HS-27A (cell line): ENCODE measurements at regions not wholly inside any gene's neighbourhood (a gene's known extent, or its start where the extent isn't known, plus 50 kb on each side); places are given as distances from the start of the nearest gene placed in this dataset.
"Not testable (repeated sequence)": the region's sequence is repeated elsewhere in the genome, so short reads cannot be mapped to it uniquely, and the experiment has no call there.

Experiments used
- DNase-seq: peaks from one replicate; pipeline ENCODE4 v3.0.0-alpha.2; 2012; ENCODE audit warnings: low read depth, missing footprints

DNA sequence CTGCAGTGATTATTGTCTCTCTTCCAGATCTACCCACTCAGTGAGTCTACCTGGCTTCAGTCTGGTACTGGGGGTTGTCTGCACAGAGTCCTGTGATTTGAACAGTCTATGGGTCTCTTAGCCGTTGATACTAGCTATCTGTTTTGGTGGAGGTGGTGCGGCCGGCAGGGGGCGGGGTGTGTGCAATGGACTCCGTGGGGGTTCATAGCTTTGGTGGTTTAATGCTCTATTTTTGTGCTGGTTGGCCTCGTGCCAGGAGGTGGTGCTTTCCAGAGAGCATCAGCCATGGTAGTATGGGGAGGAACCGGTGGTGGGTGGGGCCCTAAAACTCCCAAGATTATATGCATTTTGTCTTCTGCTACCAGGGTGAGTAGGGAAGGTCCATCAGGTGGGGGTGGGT is 1120.1 kb upstream of the FAM98A start:
- DNase-seq = no peak

DNA sequence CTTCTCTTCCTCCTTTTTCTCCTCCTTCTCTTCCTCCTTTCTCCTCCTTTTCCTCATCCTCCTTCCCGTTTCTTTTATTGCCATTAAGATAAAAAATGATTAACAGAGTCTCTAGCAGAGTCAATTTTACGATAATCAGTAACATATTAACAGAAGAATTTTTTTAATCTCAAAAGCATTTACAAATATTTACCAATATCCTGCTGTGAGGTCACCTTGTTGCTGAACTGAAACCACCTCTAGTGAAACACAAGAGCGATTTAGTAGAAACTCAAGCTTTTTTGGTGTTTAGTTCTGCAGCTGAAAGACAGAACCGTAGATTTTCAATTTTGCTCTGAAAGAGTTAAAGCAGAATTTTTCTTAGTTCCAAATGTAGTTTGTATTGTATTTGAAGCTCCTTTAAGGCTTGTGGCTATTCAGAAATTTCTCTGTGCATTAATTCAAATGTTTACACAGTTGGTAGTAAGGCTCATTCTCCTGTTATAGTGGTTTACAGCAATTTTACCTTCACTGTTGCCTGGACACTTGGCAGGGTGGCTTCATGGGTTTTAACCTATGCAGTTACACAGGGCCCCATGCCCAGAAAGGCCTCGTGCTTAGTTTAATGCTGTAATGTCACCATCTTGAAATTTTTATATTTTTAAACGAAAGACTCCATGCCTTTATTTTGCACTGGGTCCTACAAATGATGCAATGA is 1106.6 kb upstream of the FAM98A start:
- no peak for DNase-seq

DNA sequence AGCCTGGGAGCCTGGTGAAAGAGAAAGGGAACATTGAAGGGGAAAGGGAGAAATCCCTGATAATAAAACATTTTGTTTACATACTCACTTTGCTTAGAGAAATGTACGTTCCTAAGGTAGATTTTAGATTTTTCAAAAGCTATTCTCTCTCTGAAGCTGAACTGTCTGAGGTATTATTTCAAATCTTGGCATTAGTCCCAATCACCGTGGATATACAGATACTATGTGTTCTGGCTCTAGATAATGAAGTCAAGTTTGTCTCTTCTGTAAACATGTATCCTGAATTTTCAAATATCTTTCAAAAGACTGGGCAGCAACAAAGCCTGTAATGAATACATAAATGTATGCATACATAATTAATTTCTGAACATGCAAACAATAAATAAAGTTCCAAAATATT is 1104.2 kb upstream of the FAM98A start:
- no peak for DNase-seq

DNA sequence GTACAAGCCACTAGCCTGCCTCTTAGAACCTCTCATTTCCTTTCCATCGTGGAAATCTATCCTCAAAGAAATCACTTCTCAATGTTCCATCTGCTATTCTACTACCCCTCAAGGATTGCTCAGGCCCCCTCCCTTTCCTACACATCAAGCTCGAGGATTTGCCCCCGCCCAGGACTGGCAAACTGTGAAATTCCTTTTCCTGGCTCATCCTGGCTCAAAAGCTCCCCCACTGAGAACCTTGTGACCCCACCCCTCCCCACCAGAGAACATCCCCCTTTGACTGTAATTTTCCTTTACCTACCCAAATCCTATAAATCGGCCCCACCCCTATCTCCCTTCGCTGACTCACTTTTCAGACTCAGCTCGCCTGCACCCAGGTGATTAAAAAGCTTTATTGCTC is 1103.3 kb upstream of the FAM98A start:
- not testable (repeated sequence) for DNase-seq

GRCh38 chr2:34677591-34677990 is 1078.5 kb upstream of the FAM98A start:
- not testable (repeated sequence) for DNase-seq

- DNase-seq = not testable (repeated sequence)
Measured at GRCh38 chr2:34677119-34677531, 1078.0 kb upstream of the FAM98A start.

DNA sequence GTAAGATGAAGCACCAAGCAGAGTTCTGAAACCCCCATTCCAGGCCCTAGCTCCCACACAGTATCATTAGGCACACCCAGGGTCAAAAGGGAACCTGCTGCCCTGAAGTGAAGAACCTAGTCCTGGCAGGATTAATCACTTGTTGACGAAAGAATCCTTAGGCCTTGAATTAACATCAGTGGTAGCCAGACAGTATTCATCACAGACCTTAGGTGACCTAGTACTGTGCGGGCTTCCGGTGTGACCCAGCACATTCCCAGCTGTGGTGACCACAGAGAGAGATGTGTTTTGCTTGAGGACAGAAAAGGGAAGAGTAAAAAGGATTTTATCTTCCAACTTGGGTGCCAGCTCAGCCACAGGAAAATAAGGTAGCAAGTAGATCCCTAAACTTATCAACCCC is 1071.4 kb upstream of the FAM98A start:
- no peak for DNase-seq

DNA sequence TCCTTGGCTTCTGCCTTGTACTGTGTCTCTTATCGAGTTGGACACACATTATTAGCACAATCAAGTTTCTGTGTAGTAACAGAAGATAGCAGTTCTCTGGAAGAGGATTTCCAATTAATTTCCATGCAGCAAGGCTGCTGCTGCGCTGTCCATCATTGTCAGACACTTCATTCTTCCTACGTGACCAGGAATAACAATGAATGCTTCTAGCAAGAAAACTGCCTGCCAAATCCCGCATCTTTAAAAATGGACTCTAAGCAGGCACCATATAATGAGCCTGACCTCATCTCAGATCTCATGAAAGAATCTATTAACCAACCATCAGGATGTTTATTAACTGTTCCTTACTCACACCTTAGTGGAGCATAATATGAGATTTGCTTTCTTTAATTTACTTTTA is 1067.7 kb upstream of the FAM98A start:
- no peak for DNase-seq

GRCh38 chr2:34664266-34664665 is 1065.2 kb upstream of the FAM98A start:
- no peak for DNase-seq

GRCh38 chr2:34663314-34663713 is 1064.2 kb upstream of the FAM98A start:
- no peak for DNase-seq

- DNase-seq = no peak
Measured at GRCh38 chr2:34660741-34661140, 1061.6 kb upstream of the FAM98A start.

- no peak for DNase-seq
Measured at GRCh38 chr2:34656632-34657031, 1057.5 kb upstream of the FAM98A start.

- DNase-seq = no peak
Measured at GRCh38 chr2:34652636-34653035, 1053.5 kb upstream of the FAM98A start.

DNA sequence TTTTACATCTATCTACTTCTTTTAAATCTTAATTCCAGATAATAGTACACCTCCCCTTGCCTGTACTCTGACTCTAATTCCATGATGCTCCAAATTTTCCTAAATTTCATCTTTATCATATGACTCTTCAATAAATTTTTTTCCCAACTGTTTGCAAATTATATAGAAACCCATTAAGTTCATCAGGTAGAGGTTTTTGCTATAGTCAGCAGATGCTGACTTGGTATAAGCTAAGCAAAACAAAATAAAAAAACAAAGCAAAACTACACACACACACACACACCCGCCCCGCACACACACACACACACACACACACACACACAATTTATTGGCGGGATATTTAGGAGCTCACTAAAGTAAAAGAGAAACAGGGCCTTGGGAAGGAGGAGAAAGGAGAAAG is 1047.8 kb upstream of the FAM98A start:
- DNase-seq = no peak

GRCh38 chr2:34632327-34632726 is 1033.2 kb upstream of the FAM98A start:
- no peak for DNase-seq

- DNase-seq = no peak
Measured at GRCh38 chr2:34627003-34627402, 1027.9 kb upstream of the FAM98A start.

DNA sequence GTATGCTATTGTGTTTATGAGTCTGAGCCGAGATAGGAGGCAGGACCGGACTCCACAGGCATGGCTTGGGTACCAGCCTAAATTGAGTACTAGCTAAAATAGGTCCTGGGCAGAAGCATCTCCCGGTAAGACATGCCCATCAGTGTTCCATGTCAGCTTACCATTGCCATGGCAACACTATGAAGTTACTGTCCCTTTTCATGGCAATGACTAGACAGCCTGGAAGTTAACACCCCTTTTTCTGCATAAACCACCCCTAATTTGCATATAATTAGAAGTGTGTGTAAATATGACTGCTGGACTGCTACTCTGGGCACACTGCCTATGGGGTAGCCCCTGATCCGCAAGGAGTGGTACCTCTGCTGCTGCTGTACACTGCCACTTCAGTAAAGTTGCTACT is 1005.1 kb upstream of the FAM98A start:
- DNase-seq = no peak

- DNase-seq = no peak
Measured at GRCh38 chr2:34602262-34602661, 1003.2 kb upstream of the FAM98A start.

DNA sequence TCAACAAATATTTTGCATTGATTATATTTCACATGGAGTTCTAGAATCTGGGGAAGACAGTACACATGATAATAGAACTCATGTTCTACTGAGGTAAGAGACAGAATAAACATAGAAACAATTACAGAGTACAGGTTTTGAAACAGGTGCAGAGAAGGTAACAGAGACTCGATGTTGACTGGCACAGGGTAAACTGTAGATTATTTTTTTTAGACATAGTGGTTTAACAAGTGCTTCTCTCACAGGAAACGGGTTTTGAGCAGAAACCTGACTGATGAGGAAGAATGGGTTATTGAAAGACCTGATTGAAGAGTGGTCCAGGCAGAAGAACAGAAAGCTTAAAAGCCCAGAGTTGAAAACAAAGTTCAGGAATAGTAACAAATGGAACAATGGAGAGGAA is 1002.5 kb upstream of the FAM98A start:
- no peak for DNase-seq

DNA sequence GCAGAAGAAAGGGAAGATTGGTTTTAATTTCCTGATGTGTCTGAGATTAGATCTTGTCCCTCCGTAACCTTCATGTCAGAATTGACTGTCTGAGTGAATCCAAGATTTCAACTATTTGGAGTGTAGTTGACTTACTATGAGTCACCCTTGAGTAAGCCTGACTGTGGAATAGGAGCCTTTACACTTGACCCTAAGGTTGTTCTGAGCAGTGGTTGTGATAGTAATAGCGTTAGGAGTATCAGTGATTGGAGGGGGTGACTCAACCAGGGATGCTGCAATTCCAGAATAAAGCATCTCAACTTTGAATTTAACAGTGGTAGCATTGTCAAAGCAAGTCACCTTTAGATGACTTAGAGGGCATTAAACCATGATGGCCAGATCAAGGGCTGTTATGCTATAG is 979.5 kb upstream of the FAM98A start:
- no peak for DNase-seq

DNA sequence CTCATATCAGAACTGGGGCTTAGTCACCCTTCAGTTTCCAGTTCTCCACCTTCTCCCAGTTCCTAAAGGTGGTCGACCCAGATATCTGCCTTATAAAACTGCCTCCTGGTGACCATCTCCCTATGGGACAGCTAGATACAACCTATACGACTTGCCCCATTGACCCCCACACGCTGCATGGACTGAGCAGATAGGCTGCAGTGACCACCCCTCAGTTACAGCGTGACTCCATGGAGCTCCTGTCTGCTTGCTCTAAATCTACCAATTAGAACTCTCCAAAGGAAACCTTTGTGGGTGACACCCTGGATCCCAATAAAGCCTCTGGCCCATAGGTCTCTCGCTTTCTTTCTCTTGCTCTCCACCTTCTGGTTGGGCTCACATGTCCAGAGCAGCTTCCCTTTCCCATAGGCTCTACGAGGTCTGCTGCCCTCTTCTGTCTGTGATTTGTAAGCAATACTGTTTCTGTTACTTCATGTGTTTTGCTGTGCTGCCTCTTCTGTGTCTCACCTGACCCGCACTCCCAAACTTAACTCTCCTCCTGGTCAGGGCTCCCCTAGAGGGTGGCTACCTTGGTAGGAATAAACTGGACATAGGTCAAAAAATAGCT is 971.3 kb upstream of the FAM98A start:
- no peak for DNase-seq

DNA sequence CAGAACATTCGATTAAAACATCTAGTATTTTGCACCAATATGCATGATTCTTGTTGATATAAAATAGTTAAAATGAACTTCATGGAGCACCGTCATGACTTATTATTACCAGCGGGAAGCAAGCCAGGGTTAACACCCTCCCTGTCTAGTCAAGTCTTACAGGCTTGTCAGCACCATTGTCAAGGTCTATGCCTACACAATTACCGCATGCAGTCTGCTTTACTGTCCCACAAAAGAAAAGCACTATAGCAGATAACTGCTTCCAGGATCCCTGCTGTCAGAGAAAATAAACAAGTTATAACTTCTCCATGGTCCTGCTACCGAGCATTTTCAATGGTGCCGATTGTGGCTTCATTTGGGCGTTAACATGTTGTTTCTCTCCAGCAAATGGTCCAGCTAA is 968.0 kb upstream of the FAM98A start:
- DNase-seq = no peak

DNA sequence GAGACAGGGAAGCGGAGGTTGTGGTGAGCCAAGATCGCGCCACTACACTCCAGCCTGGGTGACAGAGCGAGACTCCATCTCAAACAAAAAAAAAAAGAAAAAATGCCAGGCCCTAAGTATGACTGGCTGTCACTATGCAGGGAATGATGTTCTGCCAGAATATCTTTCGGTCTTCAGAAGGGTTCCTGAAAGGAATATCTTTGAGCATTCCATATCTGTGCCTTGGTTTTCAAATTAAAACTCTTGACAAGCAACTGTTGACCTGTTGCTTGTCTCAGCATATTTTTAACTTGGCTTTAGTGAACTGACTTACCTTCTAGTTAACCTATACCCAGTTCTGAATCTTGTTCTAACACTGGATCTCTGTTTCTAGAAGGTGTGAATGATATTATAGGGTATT is 953.2 kb upstream of the FAM98A start:
- no peak for DNase-seq

DNA sequence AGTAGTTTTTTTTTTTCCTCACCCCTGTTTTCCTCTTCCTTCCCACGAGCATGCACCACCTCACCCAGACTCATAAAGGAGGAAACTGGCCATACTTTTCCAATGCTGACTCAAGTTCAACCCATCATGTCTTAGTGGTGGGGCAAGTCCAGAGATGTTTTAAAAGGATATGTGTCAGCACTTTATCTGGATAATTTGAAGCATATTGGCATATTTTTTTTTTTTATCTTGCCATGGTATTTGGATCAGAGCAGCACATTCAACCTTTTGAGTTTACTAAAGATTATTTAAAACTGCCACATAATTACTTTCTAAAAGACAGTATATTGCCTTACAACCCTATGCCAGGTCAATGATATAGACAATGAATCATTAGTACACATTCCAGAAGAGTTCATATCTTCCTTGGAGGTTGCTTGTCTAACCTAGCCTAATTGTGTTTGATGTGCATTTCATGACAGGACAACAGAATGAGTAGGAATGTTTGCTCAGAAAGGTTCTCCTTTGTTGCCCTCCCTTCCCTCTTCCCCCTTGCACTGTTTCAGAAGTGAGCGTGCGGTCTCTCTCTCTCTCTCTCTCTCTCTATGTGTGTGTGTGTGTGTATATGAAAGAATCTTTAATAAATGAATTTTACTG is 950.7 kb upstream of the FAM98A start:
- DNase-seq = no peak
